Body of pancreas (tissue), 4 donors: ENCODE measurements at regions not wholly inside any gene's neighbourhood (a gene's known extent, or its start where the extent isn't known, plus 50 kb on each side); places are given as distances from the start of the nearest gene placed in this dataset.

Experiments
- POLR2A ChIP-seq, 3 donors: fragments of 450-650 bp; IDR thresholded peaks; one replicate each; pipeline ENCODE4 v1.6.1; 2016; ENCODE audit warnings: antibody characterized with exemption in 3 of 3, mild to moderate bottlenecking in 2 of 3
- TF ChIP-seq, protein P1 (sequence below), 7 experiments: fragments of 450-650 bp in 4 of 7; fragments of 200-600 bp in 3 of 7; sonication (generic) in 3 of 7; IDR thresholded peaks; one replicate each; pipeline ENCODE4 v1.5.1; 2016 to 2019; ENCODE audit warnings: antibody characterized with exemption in 7 of 7

DNA sequence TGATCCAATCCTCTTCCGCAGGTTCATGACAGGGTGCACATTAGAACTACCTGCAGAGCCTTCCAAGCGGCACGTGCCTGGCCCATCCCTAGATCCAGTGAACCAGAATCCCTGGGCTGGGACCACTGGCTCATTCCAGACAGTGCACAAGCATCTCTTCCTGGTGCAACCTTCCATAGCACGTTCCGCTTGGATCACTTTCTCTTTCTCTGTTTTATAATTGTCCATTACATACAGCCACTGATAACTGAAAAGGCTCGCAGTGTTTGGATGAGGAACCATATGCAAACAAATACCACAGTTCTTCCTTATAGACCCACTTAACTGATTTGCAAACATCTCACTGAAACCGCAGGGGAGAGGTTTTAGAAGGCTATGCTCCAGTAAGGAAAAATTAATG lies 59.6 kb upstream of the DDR1 start:
- TF ChIP-seq, protein P1, sequence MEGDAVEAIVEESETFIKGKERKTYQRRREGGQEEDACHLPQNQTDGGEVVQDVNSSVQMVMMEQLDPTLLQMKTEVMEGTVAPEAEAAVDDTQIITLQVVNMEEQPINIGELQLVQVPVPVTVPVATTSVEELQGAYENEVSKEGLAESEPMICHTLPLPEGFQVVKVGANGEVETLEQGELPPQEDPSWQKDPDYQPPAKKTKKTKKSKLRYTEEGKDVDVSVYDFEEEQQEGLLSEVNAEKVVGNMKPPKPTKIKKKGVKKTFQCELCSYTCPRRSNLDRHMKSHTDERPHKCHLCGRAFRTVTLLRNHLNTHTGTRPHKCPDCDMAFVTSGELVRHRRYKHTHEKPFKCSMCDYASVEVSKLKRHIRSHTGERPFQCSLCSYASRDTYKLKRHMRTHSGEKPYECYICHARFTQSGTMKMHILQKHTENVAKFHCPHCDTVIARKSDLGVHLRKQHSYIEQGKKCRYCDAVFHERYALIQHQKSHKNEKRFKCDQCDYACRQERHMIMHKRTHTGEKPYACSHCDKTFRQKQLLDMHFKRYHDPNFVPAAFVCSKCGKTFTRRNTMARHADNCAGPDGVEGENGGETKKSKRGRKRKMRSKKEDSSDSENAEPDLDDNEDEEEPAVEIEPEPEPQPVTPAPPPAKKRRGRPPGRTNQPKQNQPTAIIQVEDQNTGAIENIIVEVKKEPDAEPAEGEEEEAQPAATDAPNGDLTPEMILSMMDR (IDR thresholded peaks at IDR 0.05) = no peak
- TF ChIP-seq POLR2A (IDR thresholded peaks at IDR 0.05) = no peak
